ENCODE measurements at regions not wholly inside any gene's neighbourhood (a gene's known extent, or its start where the extent isn't known, plus 50 kb on each side); places are given as distances from the start of the nearest gene placed in this dataset.

GRCh38 chr2:134158295-134158694 lies 95.6 kb upstream of the MGAT5 start:
- no peaks in the 10 kb centered on the region for H3K27me3 Mint-ChIP-seq (ENCODE audit: insufficient read depth, unreplicated experiment)
- TF ChIP-seq, protein P1, sequence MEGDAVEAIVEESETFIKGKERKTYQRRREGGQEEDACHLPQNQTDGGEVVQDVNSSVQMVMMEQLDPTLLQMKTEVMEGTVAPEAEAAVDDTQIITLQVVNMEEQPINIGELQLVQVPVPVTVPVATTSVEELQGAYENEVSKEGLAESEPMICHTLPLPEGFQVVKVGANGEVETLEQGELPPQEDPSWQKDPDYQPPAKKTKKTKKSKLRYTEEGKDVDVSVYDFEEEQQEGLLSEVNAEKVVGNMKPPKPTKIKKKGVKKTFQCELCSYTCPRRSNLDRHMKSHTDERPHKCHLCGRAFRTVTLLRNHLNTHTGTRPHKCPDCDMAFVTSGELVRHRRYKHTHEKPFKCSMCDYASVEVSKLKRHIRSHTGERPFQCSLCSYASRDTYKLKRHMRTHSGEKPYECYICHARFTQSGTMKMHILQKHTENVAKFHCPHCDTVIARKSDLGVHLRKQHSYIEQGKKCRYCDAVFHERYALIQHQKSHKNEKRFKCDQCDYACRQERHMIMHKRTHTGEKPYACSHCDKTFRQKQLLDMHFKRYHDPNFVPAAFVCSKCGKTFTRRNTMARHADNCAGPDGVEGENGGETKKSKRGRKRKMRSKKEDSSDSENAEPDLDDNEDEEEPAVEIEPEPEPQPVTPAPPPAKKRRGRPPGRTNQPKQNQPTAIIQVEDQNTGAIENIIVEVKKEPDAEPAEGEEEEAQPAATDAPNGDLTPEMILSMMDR (IDR thresholded peaks at IDR 0.05; ENCODE audit: unreplicated experiment) = no peak
- H3K4me3 Mint-ChIP-seq (ENCODE audit: unreplicated experiment) = no peak overlapping the region
- CTCF ChIA-PET = no interaction called here
- DNase-seq (ENCODE audit: unreplicated experiment) = no peak
- no peak overlapping the region for H3K27ac Mint-ChIP-seq (ENCODE audit: low read depth, unreplicated experiment)
- no peaks in the 10 kb centered on the region for H3K36me3 Mint-ChIP-seq (ENCODE audit: insufficient read depth, unreplicated experiment)
- no TSS peak for BruUV-seq (replicated peaks)
- intact Hi-C loops (cut with micrococcal nuclease) = no loop called here
- H3K9me3 Mint-ChIP-seq (ENCODE audit: unreplicated experiment) = no peaks in the 10 kb centered on the region
- H3K4me1 Mint-ChIP-seq (ENCODE audit: insufficient read depth, unreplicated experiment) = peaks cover 5% of the 10 kb centered on the region
- POLR2A ChIA-PET = interaction anchor here (0.7 to 1.1 kb wide), 3 partner anchors 8 to 276 kb away, joined by 3 read pairs; no protein-coding TSS in a partner anchor

- no peaks in the 10 kb centered on the region for H3K27me3 Mint-ChIP-seq (ENCODE audit: insufficient read depth, unreplicated experiment)
- BruUV-seq (replicated peaks) = no TSS peak
- intact Hi-C loops (cut with micrococcal nuclease) = no loop called here
- DNase-seq (ENCODE audit: unreplicated experiment) = no peak
- POLR2A ChIA-PET = interaction anchor here (1.1 kb wide), 1 partner anchor 12 kb away, joined by 3 read pairs; no protein-coding TSS in a partner anchor
- H3K36me3 Mint-ChIP-seq (ENCODE audit: insufficient read depth, unreplicated experiment) = no peaks in the 10 kb centered on the region
- peaks cover 6% of the 10 kb centered on the region for H3K4me1 Mint-ChIP-seq (ENCODE audit: insufficient read depth, unreplicated experiment)
- no peak overlapping the region for H3K27ac Mint-ChIP-seq (ENCODE audit: low read depth, unreplicated experiment)
- TF ChIP-seq, protein P1 (IDR thresholded peaks at IDR 0.05; ENCODE audit: unreplicated experiment) = no peak
- no peak overlapping the region for H3K4me3 Mint-ChIP-seq (ENCODE audit: unreplicated experiment)
- CTCF ChIA-PET = interaction anchor here (0.5 to 1.0 kb wide), 4 partner anchors 14 to 832 kb away, joined by 3 to 4 read pairs (median 3); no protein-coding TSS in a partner anchor
- H3K9me3 Mint-ChIP-seq (ENCODE audit: unreplicated experiment) = no peaks in the 10 kb centered on the region
Measured at GRCh38 chr2:134161170-134161547, 92.7 kb upstream of the MGAT5 start.

DNA sequence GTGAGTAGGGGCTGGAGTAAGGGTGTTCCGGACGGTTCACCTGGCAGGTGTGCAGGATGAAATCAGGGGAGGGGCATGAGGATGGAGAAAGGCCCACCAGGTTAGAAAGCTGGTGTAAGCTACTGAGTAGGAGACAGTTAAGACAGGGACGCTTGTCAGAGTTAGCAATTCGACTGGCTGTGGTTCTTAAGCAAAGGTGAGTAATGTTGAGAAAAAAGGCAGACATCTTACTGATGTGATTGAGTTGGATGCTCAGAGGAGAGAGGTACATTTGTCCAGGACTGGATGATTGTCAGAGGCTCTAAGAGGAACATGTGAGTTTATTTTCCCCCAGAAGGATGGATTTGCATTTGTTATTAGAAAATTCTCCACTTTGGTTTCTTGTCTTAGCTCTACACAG lies 90.5 kb upstream of the MGAT5 start:
- Mint-ChIP-seq H3K36me3 (ENCODE audit: insufficient read depth, unreplicated experiment) (no peaks in the 10 kb centered on the region), H3K9me3 (ENCODE audit: unreplicated experiment) (no peaks in the 10 kb centered on the region), H3K4me3 (ENCODE audit: unreplicated experiment) (no peak overlapping the region), H3K27ac (ENCODE audit: low read depth, unreplicated experiment) (no peak overlapping the region), H3K4me1 (ENCODE audit: insufficient read depth, unreplicated experiment) (peaks cover 16% of the 10 kb centered on the region), H3K27me3 (ENCODE audit: insufficient read depth, unreplicated experiment) (no peaks in the 10 kb centered on the region)
- no peak for DNase-seq (ENCODE audit: unreplicated experiment)
- TF ChIP-seq, protein P1 (IDR thresholded peaks at IDR 0.05; ENCODE audit: unreplicated experiment) = no peak
- ChIA-PET CTCF (no interaction called here), POLR2A (no interaction called here)
- intact Hi-C loops (cut with micrococcal nuclease) = no loop called here
- BruUV-seq (replicated peaks) = no TSS peak

DNA sequence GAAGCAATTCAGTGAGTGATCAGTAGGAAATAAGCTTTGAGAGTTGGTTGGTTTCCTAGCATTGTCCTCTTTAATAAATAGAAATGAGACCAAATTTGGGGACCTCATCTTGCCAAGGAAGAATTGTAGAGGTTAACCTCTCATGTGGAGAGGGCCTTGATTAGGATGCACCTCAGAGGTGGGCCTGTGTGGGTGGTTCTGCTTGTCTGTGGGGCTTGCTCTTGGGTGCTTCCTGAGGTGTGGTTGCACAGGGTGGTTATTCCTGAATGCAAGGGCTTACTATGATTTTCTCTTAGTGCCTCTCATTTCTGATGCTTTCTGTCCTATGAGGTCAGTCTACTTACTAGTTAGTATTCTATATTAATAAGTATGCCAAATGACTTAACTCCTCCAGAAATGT lies 89.6 kb upstream of the MGAT5 start:
- H3K27me3 Mint-ChIP-seq (ENCODE audit: insufficient read depth, unreplicated experiment) = no peaks in the 10 kb centered on the region
- ChIA-PET CTCF (no interaction called here), POLR2A (no interaction called here)
- peaks cover 16% of the 10 kb centered on the region for H3K4me1 Mint-ChIP-seq (ENCODE audit: insufficient read depth, unreplicated experiment)
- H3K9me3 Mint-ChIP-seq (ENCODE audit: unreplicated experiment) = no peaks in the 10 kb centered on the region
- no peak overlapping the region for H3K4me3 Mint-ChIP-seq (ENCODE audit: unreplicated experiment)
- no peak for DNase-seq (ENCODE audit: unreplicated experiment)
- intact Hi-C loops (cut with micrococcal nuclease) = no loop called here
- no TSS peak for BruUV-seq (replicated peaks)
- TF ChIP-seq, protein P1 (IDR thresholded peaks at IDR 0.05; ENCODE audit: unreplicated experiment) = no peak
- no peak overlapping the region for H3K27ac Mint-ChIP-seq (ENCODE audit: low read depth, unreplicated experiment)
- no peaks in the 10 kb centered on the region for H3K36me3 Mint-ChIP-seq (ENCODE audit: insufficient read depth, unreplicated experiment)
